D721Med (cell line): ENCODE measurements at regions not wholly inside any gene's neighbourhood (a gene's known extent, or its start where the extent isn't known, plus 50 kb on each side); places are given as distances from the start of the nearest gene placed in this dataset.
A peak's percentile ranks its signal among the peaks of the same experiment; 100 is the strongest.

Experiments
- DNase-seq: peaks from one replicate; pipeline ENCODE4 v3.0.0; 2011; ENCODE audit warnings: low spot score; ENCODE audit not compliant: insufficient read length
- FAIRE-seq: peaks from 2 replicates; lab custom pipeline; 2011; peaks lifted over from hg19 to GRCh38; lab: Jason Lieb, UNC
- TF ChIP-seq, protein P1 (sequence below): IDR thresholded peaks from 2 replicates; pipeline ENCODE4 v1.5.1; 2012; ENCODE audit warnings: mild to moderate bottlenecking, control low read depth; ENCODE audit not compliant: insufficient read depth; ENCODE audit errors: missing control alignments

DNA sequence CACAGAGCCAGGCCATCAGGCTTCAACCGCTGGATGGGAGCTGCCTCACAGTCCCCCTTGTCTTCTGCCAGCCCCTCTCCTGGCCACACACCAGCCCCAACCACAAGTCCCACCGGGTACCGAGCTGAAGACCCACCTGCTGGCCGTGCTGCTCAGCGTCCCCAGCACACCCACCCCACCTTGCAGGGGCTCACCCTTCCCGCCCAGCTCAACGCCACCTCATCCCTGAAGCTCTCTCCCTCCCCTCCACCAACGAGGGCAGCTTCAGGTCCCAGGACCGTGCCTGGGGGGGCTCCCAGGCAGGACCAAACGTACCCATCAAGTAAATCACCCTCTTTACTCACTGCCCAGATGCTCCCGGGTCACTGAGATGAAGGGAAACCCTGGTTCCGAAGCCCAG, 141.0 kb downstream of the CRYBB2 start:
- TF ChIP-seq, protein P1, sequence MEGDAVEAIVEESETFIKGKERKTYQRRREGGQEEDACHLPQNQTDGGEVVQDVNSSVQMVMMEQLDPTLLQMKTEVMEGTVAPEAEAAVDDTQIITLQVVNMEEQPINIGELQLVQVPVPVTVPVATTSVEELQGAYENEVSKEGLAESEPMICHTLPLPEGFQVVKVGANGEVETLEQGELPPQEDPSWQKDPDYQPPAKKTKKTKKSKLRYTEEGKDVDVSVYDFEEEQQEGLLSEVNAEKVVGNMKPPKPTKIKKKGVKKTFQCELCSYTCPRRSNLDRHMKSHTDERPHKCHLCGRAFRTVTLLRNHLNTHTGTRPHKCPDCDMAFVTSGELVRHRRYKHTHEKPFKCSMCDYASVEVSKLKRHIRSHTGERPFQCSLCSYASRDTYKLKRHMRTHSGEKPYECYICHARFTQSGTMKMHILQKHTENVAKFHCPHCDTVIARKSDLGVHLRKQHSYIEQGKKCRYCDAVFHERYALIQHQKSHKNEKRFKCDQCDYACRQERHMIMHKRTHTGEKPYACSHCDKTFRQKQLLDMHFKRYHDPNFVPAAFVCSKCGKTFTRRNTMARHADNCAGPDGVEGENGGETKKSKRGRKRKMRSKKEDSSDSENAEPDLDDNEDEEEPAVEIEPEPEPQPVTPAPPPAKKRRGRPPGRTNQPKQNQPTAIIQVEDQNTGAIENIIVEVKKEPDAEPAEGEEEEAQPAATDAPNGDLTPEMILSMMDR = no peak
- DNase-seq (no peak), FAIRE-seq (no peak)

DNA sequence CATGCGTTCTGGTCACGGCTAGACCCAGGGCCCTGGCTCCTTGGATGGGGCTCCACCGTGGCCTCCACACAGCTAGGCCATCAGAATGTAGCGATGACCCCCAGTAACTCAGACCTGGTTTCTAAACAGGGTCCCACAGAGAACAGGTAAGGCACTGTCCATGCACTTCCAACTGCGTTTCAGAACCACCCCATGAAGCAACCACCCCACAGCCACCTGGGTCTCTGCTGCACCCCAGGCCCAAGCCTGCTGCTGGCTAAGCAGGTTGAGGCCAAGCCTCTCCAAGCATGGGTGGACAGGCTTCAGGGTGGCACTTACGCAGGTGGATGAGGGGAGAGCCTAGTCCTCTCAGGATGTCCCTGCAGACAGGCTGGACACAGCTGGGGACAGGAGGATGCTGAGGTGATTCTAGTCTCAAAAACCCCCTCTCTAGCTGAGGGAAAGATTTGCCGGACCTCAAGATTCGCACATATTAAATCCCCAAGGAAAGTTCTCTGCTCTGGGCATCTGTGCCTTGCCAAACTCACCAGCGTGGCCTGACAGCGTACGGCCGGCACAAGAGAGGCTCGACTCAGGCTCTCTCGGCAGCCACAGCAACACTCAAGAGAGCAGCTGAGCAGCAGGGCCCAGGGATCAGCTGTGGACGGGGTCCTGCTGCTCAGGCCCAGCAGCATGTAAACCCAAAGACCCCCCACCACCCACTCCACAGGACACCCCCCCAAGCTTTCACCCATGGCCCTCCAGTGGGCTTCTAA, 141.6 kb downstream of the CRYBB2 start:
- TF ChIP-seq, protein P1 = no peak
- DNase-seq (no peak), FAIRE-seq (no peak)

DNA sequence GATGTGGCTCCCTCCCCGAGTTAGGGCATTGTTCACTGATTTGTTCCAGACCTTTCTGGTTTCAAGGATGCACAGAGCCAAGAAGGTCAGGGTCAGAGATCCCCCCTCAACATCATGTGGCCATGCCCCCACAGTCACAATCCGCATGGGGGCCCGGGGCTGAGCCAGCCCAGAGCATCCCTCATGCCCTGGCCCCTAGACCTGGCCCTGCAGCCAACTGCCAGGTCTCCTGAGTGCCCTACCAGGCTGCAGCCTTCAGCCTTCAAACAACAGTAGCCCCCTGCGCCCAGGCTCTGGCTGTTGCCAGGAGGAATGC, 142.4 kb downstream of the CRYBB2 start:
- TF ChIP-seq, protein P1 = no peak
- FAIRE-seq (no peak), DNase-seq (no peak)

DNA sequence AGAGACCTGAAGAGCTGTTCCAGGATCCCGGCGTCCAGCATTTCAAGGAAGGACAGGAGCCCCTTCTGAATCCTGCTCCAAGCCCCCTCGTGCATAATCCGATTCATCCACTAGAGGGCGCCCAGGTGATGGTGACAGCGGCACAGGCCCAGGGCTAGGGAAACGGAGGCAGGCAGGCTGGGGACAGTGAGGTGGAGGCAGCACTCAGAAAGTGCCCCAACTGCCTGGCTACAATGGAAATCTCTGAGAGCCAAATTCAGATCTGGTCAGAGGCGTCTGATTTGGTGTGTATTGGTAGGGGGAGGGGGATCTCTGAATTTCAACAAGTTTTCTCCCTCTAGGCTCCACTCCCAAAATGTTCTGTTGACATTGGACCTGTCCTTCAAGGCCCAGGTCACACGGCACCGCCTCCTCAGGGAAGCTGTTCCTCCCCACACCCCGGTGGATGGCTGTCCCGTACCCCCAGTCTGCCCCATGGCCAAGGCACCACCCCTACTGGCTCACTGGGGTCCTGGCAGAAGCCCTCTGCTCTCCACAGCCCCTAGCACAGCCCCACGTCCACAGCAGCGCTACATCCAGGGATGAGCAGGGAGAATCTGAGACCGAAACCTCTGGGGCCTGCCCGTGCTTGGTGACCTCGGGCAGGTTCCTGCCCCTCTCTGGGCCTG, 142.9 kb downstream of the CRYBB2 start:
- no peak for FAIRE-seq
- DNase-seq = peak; percentile 85
- TF ChIP-seq, protein P1 = peak; percentile 81

DNA sequence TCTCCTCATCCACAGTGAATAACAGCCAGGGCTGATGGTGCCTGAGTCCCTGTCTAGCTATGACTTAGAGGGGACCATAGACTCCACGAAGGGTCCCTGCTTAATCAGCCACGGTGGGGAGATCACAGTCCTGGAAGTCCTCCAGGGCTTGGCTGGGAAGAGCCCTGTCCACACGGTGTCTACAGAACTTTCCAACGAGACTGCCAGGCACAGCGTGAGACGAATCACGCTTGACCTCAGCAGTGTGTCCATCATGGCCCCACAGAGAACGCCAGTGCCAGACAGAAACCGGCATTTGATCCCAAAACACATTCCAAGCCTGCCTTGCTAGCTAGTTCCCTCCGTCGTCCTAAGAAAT, 143.4 kb downstream of the CRYBB2 start:
- TF ChIP-seq, protein P1 = no peak
- DNase-seq (no peak), FAIRE-seq (no peak)

DNA sequence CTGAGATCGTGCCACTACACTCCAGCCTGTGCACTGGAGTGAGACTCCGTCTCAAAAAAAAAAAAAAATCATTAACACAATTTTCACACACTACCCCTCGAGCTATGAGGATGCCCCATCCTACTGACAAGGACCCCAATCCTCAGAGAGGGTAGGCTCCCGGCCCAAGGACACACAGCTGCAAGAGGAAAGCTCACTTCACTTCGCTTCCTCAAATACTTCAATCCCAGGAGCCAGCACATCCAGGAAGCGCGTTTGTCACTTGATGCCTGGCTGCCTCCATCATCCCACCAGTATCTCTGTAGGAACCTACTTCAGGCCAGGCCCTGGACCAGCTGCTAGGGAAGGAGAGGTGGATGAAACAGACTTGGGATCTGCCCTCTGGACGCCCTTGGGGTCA, 144.0 kb downstream of the CRYBB2 start:
- TF ChIP-seq, protein P1 = no peak
- DNase-seq = no peak
- FAIRE-seq = no peak

DNA sequence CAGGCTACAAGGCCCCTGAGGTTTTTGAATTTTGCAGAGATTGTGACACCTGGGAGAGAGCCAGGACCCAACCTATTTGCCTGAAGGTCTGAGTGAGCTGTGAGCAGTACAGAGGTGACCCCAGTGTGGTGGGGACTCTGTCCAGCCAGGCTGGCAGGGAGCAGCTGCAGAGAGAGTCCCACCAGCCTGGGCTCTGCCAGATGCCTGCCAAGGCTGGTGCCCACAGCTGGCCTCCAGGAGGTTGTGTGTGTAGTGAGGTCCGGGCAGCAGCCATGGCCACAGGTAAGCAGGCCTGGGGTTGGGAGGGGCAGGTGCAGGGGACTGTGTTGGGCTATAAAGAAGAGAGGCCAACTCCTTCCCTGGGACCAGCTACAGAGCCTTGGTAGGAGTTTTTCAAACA, 144.8 kb downstream of the CRYBB2 start:
- no peak for FAIRE-seq

More for the DNA sequence above, 144.8 kb downstream of the CRYBB2 start:
- no peak for DNase-seq
- TF ChIP-seq, protein P1 = no peak
